Epithelial cell of esophagus (primary cell): ENCODE measurements at regions not wholly inside any gene's neighbourhood (a gene's known extent, or its start where the extent isn't known, plus 50 kb on each side); places are given as distances from the start of the nearest gene placed in this dataset.

ENCODE experiments used
- DNase-seq: peaks from one replicate; pipeline ENCODE4 v3.0.0; 2010; ENCODE audit warnings: low read depth
- H3K4me3 ChIP-seq: 2 replicates; pipeline ENCODE4 v1.5.1; 2011; ENCODE audit warnings: mild to moderate bottlenecking, low read length, control low read depth
- CTCF ChIP-seq: IDR thresholded peaks from 2 replicates; pipeline ENCODE4 v1.5.1; 2011; ENCODE audit warnings: low read depth, mild to moderate bottlenecking, low read length, control low read depth, inconsistent platforms; ENCODE audit not compliant: insufficient read depth; ENCODE audit errors: missing control alignments

DNA sequence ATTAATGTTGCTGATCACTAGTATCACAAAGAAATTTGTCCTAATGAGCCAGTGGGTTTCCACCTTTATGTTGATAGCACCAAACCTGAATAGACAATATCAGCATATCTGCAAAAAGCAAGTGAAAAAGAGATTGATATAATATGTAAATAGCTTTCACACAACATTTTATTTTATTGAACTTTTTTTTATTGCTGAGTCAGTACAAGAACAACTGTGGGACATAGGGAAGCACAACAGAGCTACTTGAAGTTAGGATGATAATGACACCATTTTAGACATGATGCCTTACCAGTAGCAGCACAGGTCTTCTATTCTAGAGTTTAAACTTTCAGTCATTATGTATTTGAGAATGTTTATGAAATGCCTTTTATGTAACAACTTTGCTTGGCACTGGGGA is 554.1 kb upstream of the SETBP1 start:
- TF ChIP-seq CTCF = no peak
- no peak for DNase-seq

DNA sequence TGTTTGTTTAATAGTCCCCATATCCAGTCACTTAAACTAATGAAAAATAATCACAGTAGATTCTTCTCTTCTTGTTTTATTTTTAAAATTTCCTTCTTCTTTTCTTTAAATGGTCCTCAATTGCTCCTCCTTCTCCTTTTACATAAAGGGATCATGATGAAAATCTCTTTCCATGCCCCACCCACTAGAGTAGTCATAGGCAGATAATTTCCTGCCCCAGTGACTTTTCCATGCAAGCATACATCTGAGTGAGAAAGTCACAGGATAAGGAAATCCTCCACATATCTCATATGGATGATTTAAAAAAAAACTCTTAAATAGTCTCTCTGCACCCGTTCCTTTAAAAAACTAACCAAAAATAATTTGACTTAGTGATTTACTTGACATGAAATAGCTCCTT is 552.3 kb upstream of the SETBP1 start:
- DNase-seq = peak; percentile 64

More for the DNA sequence above, 554.1 kb upstream of the SETBP1 start:
- no peak overlapping the region for H3K4me3 ChIP-seq

GRCh38 chr18:44130376-44130942 is 550.2 kb upstream of the SETBP1 start:
- peak; percentile 53 for DNase-seq
- TF ChIP-seq CTCF = peak; percentile 82

More for the DNA sequence above, 552.3 kb upstream of the SETBP1 start:
- H3K4me3 ChIP-seq = no peak overlapping the region
- TF ChIP-seq CTCF = no peak

GRCh38 chr18:44133483-44133882 is 547.2 kb upstream of the SETBP1 start:
- DNase-seq = no peak
- no peak for TF ChIP-seq CTCF
- H3K4me3 ChIP-seq = no peak overlapping the region

More at GRCh38 chr18:44130376-44130942, 550.2 kb upstream of the SETBP1 start:
- no peak overlapping the region for H3K4me3 ChIP-seq

GRCh38 chr18:44134447-44134846 is 546.2 kb upstream of the SETBP1 start:
- no peak overlapping the region for H3K4me3 ChIP-seq
- TF ChIP-seq CTCF = no peak
- no peak for DNase-seq

DNA sequence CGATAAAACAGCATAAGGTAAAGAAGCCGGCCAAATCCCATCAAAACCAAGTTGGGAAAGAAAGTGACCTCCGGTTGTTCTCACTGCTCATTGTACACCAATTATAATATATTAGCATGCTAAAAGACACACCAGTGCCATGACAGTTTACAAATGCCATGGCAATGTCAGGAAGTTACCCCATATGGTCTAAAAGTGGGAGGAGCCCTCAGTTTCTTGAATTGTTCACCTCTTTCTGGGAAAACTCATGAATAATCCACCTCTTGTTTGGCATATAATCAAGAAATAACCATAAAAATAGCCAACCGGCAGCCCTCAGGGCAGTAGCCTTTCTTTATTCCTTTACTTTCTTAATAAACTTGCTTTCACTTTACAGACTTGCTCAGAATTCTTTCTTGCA is 544.9 kb upstream of the SETBP1 start:
- TF ChIP-seq CTCF = no peak
- DNase-seq = no peak
- H3K4me3 ChIP-seq = no peak overlapping the region

DNA sequence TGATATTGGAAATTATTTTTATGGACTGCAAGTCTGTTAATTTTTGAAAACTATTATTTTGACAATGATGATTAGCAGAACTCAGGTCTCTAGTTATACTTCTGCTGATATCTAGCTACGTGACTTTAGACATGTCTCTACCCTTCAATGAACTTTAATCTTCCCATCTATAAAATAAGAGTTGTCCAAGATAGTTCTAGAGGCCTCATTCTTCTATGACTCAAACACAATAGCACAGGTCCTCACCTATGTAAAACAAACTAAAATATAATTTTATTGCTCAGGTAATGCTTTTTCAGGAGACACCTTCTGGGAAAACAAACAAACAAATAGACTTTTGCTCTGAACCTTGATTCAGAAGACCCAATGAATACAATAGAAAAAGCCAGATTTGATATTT is 544.4 kb upstream of the SETBP1 start:
- no peak for DNase-seq
- H3K4me3 ChIP-seq = no peak overlapping the region
- no peak for TF ChIP-seq CTCF
